RWPE1 (cell line): ENCODE measurements at regions not wholly inside any gene's neighbourhood (a gene's known extent, or its start where the extent isn't known, plus 50 kb on each side); places are given as distances from the start of the nearest gene placed in this dataset.
"Not testable (repeated sequence)": the region's sequence is repeated elsewhere in the genome, so short reads cannot be mapped to it uniquely, and the experiment has no call there.

Experiments
- CTCF ChIA-PET: fragments of 350-600 bp; sonication (Branson Sonifier 250); formaldehyde crosslinking; extraction: SDS; loops from one replicate; lab custom pipeline; 2021; lab: Yijun Ruan, JAX
- POLR2A ChIA-PET: fragments of 400-600 bp; formaldehyde crosslinking; extraction: SDS; loops from one replicate; lab custom pipeline; 2020; ENCODE audit warnings: antibody characterized with exemption; ENCODE audit not compliant: low non-redundant PET; lab: Yijun Ruan, JAX
- DNase-seq: peaks from one replicate; pipeline ENCODE4 v3.0.0; 2012; ENCODE audit warnings: low spot score
- H3K27ac ChIP-seq: fragments of 450-650 bp; 2 replicates; pipeline ENCODE4 v1.5.1; 2017
- TF ChIP-seq, protein P1 (sequence below): fragments of 450-650 bp; conservative IDR thresholded peaks from 2 replicates; pipeline ENCODE4 v1.5.1; 2017; ENCODE audit warnings: low read depth, mild to moderate bottlenecking

DNA sequence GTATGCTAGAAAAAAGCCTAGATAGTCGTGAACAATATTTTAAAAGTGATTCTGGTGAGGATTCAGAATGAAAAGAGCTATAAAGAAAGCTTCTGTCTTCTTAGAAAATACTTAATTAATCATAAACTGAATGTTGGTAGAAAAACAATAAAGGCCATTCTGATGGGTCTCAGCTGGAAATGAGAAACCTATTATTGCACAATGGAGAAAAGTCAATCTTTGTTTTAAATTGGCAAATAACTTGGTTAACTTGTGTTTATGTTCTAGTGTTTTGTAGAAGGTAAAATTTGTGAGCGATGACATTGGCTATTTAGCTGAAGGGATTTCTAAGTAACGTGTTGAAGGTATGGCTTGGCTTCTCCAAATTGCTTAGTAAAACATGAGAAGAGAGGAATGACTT, 74.1 kb upstream of the TMED7 start:
- H3K27ac ChIP-seq: no peak overlapping the region
- CTCF ChIA-PET: interaction anchor here (0.6 to 1.1 kb wide), 3 partner anchors 16 to 498 kb away, joined by 3 read pairs; no protein-coding TSS in a partner anchor
- no peak for DNase-seq
- POLR2A ChIA-PET: no interaction called here
- TF ChIP-seq, protein P1, sequence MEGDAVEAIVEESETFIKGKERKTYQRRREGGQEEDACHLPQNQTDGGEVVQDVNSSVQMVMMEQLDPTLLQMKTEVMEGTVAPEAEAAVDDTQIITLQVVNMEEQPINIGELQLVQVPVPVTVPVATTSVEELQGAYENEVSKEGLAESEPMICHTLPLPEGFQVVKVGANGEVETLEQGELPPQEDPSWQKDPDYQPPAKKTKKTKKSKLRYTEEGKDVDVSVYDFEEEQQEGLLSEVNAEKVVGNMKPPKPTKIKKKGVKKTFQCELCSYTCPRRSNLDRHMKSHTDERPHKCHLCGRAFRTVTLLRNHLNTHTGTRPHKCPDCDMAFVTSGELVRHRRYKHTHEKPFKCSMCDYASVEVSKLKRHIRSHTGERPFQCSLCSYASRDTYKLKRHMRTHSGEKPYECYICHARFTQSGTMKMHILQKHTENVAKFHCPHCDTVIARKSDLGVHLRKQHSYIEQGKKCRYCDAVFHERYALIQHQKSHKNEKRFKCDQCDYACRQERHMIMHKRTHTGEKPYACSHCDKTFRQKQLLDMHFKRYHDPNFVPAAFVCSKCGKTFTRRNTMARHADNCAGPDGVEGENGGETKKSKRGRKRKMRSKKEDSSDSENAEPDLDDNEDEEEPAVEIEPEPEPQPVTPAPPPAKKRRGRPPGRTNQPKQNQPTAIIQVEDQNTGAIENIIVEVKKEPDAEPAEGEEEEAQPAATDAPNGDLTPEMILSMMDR: no peak

DNA sequence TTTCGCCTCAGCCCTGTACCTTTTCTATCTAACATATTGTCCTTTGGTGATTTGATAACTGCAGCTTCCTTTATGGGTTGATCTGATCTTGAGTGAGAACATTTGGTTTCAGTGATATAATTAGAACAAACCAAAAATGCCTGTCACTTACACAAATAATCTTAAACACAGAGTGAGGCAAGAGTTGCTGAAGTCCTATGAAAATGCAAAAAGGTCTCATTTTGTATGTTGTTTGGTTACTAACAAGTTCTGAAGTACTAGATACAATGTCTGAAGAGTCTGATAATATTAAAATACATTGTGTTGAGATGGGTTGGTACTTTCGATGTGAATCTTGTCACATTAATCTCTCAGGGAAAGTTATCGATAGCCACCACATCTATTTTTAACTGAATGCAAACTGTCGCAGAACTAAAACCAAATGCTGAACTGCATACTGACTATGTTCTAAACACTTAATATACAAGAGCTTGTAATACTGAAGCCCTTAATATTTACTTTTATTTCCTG, 70.4 kb upstream of the TMED7 start:
- ChIA-PET POLR2A (no interaction called here), CTCF (no interaction called here)
- TF ChIP-seq, protein P1: no peak
- no peak for DNase-seq
- no peak overlapping the region for H3K27ac ChIP-seq

DNA sequence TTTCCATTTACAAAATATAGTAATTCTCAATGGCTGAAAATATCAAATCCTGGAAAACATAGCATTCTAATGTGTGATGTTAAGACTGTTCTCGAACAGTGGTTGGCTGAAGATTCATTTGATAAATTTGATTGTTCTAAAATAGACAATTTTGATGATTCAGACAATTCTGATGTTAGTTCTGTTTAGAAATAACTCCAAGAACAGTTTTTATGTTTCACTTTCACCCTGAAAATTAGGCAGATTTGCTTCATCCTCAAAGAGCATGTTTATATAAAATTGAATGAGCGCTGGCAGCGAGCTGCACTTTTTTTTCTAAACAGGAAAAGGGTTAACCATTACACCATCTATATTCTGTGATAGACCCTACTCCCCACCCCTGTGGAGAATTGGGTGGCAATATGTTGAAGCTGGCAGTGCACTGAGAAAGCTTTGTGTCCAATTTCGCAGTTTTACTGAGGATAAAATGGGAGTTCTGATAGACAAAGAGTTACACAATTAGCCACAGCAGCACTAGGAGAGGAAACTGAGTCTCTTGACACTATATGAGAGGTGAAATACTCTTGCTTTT, 69.6 kb upstream of the TMED7 start:
- POLR2A ChIA-PET: no interaction called here
- CTCF ChIA-PET: no interaction called here
- TF ChIP-seq, protein P1: no peak
- DNase-seq: no peak
- H3K27ac ChIP-seq: no peak overlapping the region

DNA sequence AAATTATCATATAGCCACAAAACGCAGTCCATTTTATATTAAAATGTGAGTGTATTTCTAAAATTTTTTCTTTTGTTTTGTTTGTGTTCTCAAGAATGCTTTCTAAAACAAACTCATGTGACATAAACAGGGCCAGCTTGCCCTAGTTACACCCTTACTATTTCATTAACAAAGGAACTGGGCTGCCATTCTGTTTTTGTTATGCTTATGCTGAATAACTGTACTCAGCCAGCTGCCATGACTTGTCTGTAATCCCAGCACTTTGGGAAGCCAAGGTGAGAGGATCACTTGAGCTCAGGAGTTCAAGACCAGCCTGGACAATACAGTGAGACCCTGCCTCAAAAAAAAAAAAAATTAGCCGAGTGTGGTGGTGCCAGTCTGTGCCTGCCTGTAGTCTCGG, 66.0 kb upstream of the TMED7 start:
- CTCF ChIA-PET, POLR2A ChIA-PET, DNase-seq, H3K27ac ChIP-seq: not testable (repeated sequence)

DNA sequence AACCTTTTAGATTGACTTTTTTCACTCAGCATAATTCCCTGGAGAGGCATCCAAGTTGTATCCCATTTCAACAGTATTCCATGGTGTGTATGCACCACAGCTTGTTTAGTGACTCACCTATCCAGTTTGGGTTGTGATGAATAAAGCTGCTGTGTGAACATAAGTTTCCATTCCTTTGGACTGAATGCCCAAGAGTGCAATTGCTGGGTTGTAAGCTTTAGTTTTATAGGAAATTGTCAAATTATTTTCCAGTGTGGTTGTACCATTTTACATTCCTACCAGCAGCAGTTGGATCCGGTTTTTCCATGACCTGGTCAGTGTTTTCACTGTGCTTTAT, 60.9 kb upstream of the TMED7 start:
- DNase-seq: no peak
- CTCF ChIA-PET: interaction anchor here (0.5 kb wide), 1 partner anchor 285 kb away, joined by 8 read pairs; no protein-coding TSS in a partner anchor
- POLR2A ChIA-PET: no interaction called here
- TF ChIP-seq, protein P1: no peak
- no peak overlapping the region for H3K27ac ChIP-seq

DNA sequence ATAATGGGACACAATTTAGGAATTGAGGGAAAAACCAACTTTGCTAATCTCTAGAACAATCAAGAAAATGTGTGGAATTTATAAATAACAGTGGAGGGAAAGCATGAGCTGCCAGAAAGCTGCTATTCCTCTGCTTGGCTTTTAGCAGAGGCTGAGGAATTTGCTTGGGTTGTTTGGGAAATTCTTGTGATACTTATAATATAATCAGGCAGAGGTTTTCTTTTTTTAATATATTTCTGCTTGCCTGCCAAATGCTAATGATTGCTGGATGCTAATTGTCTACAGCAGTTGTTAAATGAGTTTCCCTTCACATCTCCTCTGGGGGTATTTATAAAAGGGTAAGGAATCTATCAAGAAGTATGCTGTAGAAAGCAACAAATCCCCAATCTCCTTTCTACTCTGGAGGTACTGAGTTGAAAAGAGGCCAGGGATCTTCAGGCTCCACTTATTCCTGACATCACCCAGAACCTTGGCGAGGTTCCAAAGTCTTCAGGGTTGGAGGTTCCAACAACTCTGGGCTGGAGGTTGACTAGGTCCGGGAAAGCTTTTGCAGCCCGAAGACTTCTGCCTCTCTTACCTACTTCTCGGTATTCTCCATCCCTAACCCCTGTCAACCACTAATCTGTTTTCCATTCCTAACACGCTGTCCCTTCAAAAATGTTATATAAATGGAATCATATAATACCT, 60.4 kb upstream of the TMED7 start:
- DNase-seq: no peak
- TF ChIP-seq, protein P1: no peak
- ChIA-PET CTCF (interaction anchor here (0.5 kb wide), 1 partner anchor 285 kb away, joined by 8 read pairs; no protein-coding TSS in a partner anchor), POLR2A (no interaction called here)
- no peak overlapping the region for H3K27ac ChIP-seq

DNA sequence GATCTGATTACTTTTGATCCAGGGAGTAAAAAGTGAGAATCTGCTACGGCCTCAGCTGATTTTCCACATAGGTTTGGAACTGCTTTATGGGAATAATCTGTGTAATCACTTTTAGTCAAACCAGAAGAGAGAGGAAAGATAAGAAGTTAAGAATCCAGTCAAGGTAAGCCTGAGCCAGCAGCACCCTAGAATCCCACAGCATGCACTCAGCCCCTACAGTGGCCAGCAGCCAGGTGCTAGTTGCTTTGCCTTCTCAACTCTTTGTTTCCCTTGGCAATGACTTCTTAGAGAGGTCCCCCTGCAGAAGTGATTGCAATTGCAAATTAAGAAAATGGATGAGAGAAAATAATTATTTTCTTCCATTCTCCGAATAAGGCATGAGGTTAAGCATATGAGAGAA, 59.7 kb upstream of the TMED7 start:
- ChIA-PET POLR2A (no interaction called here), CTCF (no interaction called here)
- no peak overlapping the region for H3K27ac ChIP-seq
- TF ChIP-seq, protein P1: no peak
- DNase-seq: no peak
